DMS 273 treated with DMSO at 0.1 percent for 48 hours (cell line): ENCODE measurements at regions not wholly inside any gene's neighbourhood (a gene's known extent, or its start where the extent isn't known, plus 50 kb on each side); places are given as distances from the start of the nearest gene placed in this dataset.

Experiments used
- DNase-seq: peaks from one replicate; lab custom pipeline; 2025; lab: John Stamatoyannopoulos, UW

GRCh38 chr13:106129273-106129672, 406.2 kb downstream of the EFNB2 start:
- no peak for DNase-seq

GRCh38 chr13:106122234-106122633, 413.2 kb downstream of the EFNB2 start:
- no peak for DNase-seq

- no peak for DNase-seq
These were observed 414.2 kb downstream of the EFNB2 start for GRCh38 chr13:106121173-106121754.

GRCh38 chr13:106118996-106119395, 416.5 kb downstream of the EFNB2 start:
- no peak for DNase-seq

GRCh38 chr13:106118050-106118449, 417.4 kb downstream of the EFNB2 start:
- no peak for DNase-seq

GRCh38 chr13:106117640-106118039, 417.8 kb downstream of the EFNB2 start:
- DNase-seq: no peak

GRCh38 chr13:106117035-106117434, 418.4 kb downstream of the EFNB2 start:
- no peak for DNase-seq

GRCh38 chr13:106115081-106115480, 420.4 kb downstream of the EFNB2 start:
- no peak for DNase-seq

GRCh38 chr13:106113796-106114195, 421.7 kb downstream of the EFNB2 start:
- DNase-seq: no peak

- DNase-seq: no peak
These were observed 423.3 kb downstream of the EFNB2 start for GRCh38 chr13:106112191-106112590.

GRCh38 chr13:106110241-106110855, 425.1 kb downstream of the EFNB2 start:
- DNase-seq: no peak

- no peak for DNase-seq
These were observed 426.1 kb downstream of the EFNB2 start for GRCh38 chr13:106109391-106109791.

GRCh38 chr13:106108346-106108745, 427.1 kb downstream of the EFNB2 start:
- DNase-seq: no peak

GRCh38 chr13:106107061-106107460, 428.4 kb downstream of the EFNB2 start:
- DNase-seq: no peak

GRCh38 chr13:106105153-106105552, 430.3 kb downstream of the EFNB2 start:
- no peak for DNase-seq

GRCh38 chr13:106104281-106104901, 431.1 kb downstream of the EFNB2 start:
- DNase-seq: no peak

- DNase-seq: no peak
These were observed 431.7 kb downstream of the EFNB2 start for GRCh38 chr13:106103779-106104178.

GRCh38 chr13:106102786-106103185, 432.7 kb downstream of the EFNB2 start:
- no peak for DNase-seq

GRCh38 chr13:106101201-106101600, 434.3 kb downstream of the EFNB2 start:
- no peak for DNase-seq

GRCh38 chr13:106100171-106100919, 435.1 kb downstream of the EFNB2 start:
- DNase-seq: no peak

- no peak for DNase-seq
These were observed 435.7 kb downstream of the EFNB2 start for GRCh38 chr13:106099765-106100164.

- DNase-seq: no peak
These were observed 436.7 kb downstream of the EFNB2 start for GRCh38 chr13:106098778-106099177.

GRCh38 chr13:106096661-106097092, 438.8 kb downstream of the EFNB2 start:
- no peak for DNase-seq
